ENCODE measurements at regions not wholly inside any gene's neighbourhood (a gene's known extent, or its start where the extent isn't known, plus 50 kb on each side); places are given as distances from the start of the nearest gene placed in this dataset.
"Not testable (repeated sequence)": the region's sequence is repeated elsewhere in the genome, so short reads cannot be mapped to it uniquely, and the experiment has no call there.

- peak; percentile 11 to 90 for DNase-seq (ENCODE audit: low read depth in 2 of 2)
These were observed 371.2 kb downstream of the NFIB start for GRCh38 chr9:13942695-13943094.

GRCh38 chr9:13942201-13942600, 371.7 kb downstream of the NFIB start:
- no peak for DNase-seq (ENCODE audit: low read depth in 2 of 2)

- DNase-seq (ENCODE audit: low read depth in 2 of 2), result no peak
These were observed 372.2 kb downstream of the NFIB start for GRCh38 chr9:13941714-13942113.

- no peak for DNase-seq (ENCODE audit: low read depth in 2 of 2)
These were observed 374.0 kb downstream of the NFIB start for GRCh38 chr9:13939701-13940490.

- peak in 1 of 2 donors; percentile 74 for DNase-seq (ENCODE audit: low read depth in 2 of 2)
These were observed 374.8 kb downstream of the NFIB start for GRCh38 chr9:13939134-13939533.

- DNase-seq (ENCODE audit: low read depth in 2 of 2), result no peak
These were observed 379.5 kb downstream of the NFIB start for GRCh38 chr9:13934416-13934815.

- no peak for DNase-seq (ENCODE audit: low read depth in 2 of 2)
These were observed 380.7 kb downstream of the NFIB start for GRCh38 chr9:13933268-13933656.

- no peak for DNase-seq (ENCODE audit: low read depth in 2 of 2)
These were observed 381.2 kb downstream of the NFIB start for GRCh38 chr9:13932528-13933267.

- DNase-seq (ENCODE audit: low read depth in 2 of 2), result peak; percentile 50 to 93
These were observed 384.9 kb downstream of the NFIB start for GRCh38 chr9:13929013-13929412.

GRCh38 chr9:13923381-13923780, 390.6 kb downstream of the NFIB start:
- DNase-seq (ENCODE audit: low read depth in 2 of 2), result no peak

- no peak for DNase-seq (ENCODE audit: low read depth in 2 of 2)
These were observed 393.4 kb downstream of the NFIB start for GRCh38 chr9:13920557-13920956.

- DNase-seq (ENCODE audit: low read depth in 2 of 2), result no peak
These were observed 394.5 kb downstream of the NFIB start for GRCh38 chr9:13919401-13919800.

- no peak for DNase-seq (ENCODE audit: low read depth in 2 of 2)
These were observed 396.4 kb downstream of the NFIB start for GRCh38 chr9:13917534-13917933.

GRCh38 chr9:13915591-13916301, 398.2 kb downstream of the NFIB start:
- no peak for DNase-seq (ENCODE audit: low read depth in 2 of 2)

- no peak for DNase-seq (ENCODE audit: low read depth in 2 of 2)
These were observed 398.8 kb downstream of the NFIB start for GRCh38 chr9:13915131-13915530.

GRCh38 chr9:13911473-13911872, 402.5 kb downstream of the NFIB start:
- DNase-seq (ENCODE audit: low read depth in 2 of 2), result no peak

- not testable (repeated sequence) for DNase-seq (ENCODE audit: low read depth in 2 of 2)
These were observed 406.1 kb downstream of the NFIB start for GRCh38 chr9:13907842-13908241.

GRCh38 chr9:13904746-13905145, 409.2 kb downstream of the NFIB start:
- DNase-seq (ENCODE audit: low read depth in 2 of 2), result peak in 1 of 2 donors; percentile 19

GRCh38 chr9:13904311-13904710, 409.6 kb downstream of the NFIB start:
- DNase-seq (ENCODE audit: low read depth in 2 of 2), result no peak

- DNase-seq (ENCODE audit: low read depth in 2 of 2), result no peak
These were observed 411.5 kb downstream of the NFIB start for GRCh38 chr9:13902286-13903066.

GRCh38 chr9:13901176-13901575, 412.8 kb downstream of the NFIB start:
- DNase-seq (ENCODE audit: low read depth in 2 of 2), result no peak

All from dermis microvascular lymphatic vessel endothelial cell (primary cell).